ENCODE measurements at regions not wholly inside any gene's neighbourhood (a gene's known extent, or its start where the extent isn't known, plus 50 kb on each side); places are given as distances from the start of the nearest gene placed in this dataset.

DNA sequence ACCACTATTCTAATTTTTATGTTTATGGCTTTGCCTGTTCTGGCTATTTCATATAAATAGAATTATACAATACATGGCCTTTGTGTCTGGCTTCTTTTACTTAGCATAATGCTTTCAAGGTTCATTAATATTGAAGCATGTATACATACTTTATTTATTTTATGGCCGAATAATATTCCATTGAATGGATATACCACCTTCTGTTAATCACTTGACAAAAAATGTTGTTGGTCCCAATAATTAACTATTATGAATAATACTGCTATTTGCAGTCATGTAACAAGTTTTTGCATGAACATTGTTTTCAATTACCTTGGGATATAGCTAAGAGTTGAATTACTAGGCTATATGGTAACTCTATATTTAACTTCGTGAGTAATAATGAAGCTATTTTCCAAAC is 767.5 kb downstream of the INHBA start:
- DNase-seq (ENCODE audit: low spot score) = no peak

DNA sequence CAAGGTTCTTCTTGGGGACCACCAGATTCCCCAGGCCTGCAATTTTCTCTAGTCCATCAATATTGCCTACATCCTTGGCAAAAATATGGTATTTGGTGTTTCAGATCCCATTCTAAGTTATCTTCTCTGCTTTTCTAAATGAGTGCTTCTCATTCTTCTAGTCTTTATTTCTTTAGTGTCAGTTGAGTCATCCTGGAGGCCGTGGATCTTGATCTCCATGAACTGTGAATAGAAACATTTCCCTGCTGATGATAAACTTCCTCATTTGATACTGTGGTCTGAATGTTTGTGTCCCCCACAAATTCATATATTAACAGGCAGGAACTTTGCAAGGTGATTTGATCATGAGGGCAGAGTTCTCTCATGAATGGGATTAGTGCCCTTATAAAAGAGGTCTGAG is 779.3 kb downstream of the INHBA start:
- DNase-seq (ENCODE audit: low spot score) = no peak

DNA sequence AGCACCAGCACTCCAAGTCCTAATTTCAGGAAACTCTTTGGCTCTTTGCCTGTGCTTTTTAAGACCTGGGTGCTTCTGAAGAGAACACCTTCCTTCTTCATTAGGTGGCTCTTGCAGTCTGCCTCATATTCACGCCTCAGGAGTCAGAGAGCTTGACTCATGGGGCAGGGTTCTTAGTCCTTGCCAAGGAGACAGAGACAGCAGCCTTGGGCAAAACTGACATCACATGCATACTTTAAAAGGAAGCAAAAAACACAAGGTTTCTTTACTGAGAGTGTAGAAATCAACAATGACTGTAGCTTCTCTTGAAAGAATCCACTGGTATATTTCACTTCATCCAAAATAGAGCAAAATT is 780.6 kb downstream of the INHBA start:
- no peak for DNase-seq (ENCODE audit: low spot score)

DNA sequence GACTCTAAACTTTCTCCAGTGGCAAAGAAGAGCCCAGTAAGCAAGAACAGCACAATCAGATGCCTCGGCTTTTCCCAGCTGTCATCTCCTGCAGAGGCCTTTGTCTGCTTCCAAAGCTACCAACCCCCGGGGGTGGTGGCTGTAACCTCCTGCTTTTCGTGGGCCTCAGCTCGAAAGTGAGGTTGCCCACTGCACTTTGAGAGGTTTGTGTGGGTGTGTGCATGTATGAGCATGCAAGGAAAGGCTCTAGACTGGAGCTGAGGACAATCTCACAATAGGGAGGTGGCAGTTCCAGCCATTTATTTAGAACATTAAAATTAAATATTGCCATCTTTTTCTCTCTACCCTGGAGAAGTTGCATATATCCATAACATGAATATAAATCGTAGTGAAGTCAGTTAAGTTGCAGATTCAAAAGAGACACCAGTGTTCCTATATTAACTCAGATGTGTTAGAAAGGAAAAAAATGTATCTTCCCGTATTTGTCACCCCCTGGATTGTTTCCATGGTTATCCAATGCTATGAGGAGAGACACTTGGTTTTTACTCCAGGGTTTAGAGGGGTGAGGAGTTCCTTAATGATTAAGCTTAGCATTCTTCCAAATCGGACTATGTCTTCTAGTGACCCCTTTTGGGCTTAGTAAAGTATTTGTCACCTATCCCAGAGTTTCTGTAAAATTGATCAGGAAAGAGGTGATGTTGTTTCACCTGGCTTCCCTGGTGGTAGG is 781.1 kb downstream of the INHBA start:
- DNase-seq (ENCODE audit: low spot score) = no peak

DNA sequence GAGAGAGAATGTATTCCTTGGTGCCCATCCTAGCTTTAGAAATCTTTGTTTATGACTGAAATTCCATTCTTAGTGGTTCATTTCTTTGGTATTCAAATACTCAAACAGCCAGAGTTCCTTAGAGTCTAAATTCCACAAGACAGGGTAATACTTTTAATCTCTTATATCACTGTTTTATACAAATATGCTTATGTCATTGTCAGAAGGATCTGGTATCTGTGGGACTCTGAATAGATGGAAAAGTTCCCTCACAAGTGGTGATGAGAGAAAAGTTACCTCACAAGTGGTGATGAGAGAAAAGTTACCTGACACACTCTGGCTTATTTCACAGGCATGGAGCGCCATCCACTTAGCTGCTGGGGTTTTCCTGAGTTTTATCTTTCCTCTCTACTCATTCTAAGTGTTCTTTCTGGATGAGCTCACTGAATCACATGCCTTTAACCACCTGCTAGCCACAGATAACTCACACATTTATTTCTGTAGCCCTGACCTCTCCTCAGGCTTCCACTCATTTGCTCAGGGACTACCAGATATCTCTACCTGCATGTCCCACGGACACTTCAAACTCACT is 784.0 kb downstream of the SUGCT start:
- DNase-seq (ENCODE audit: low spot score) = no peak

DNA sequence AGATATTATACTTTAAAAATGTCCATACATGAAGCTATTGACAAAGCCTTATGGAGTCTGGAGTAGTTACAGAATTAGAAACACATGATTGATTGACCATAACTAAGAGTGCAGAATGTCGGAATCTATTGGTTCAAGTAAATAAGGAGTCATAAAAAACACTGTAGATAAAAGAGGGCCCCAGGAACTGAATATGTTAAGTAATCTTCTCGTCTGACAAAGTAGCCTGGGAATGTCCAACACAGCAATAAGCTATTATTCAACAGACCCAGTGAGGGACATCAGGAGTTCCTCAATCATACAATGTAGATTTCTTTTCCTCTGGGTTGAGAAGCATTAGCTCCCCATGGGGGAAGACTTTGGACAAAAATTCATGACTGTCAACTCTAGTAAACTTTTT is 782.0 kb downstream of the SUGCT start:
- no peak for DNase-seq (ENCODE audit: low spot score)

DNA sequence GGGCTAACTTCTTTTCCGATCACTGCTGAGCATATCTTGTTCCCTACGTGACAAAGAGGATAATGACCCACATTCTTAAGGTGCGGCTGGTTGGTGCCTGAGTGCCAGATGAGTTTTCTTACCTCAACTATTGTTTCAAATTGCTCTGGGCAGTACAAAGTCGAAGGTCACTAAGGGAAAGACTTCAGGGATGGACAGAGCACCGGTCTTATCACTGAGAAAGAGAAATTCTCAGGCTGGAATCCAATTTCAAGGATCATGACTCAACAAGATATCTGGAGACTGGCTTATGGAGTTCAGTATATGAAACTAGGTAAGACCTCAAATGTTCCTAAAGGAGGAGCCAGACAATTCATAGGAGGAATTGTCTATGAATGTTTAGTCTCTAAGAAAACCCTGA is 780.3 kb downstream of the SUGCT start:
- DNase-seq (ENCODE audit: low spot score) = no peak

Data from D341Med (cell line).